WERI-Rb-1 (cell line): ENCODE measurements at regions not wholly inside any gene's neighbourhood (a gene's known extent, or its start where the extent isn't known, plus 50 kb on each side); places are given as distances from the start of the nearest gene placed in this dataset.

ENCODE experiments used
- DNase-seq: peaks from one replicate; pipeline ENCODE4 v3.0.0-alpha.2; 2020
- H3K27ac ChIP-seq: fragments of 250-450 bp; sonication (Bioruptor Pico); 2 replicates; pipeline ENCODE4 v1.5.1; 2020; ENCODE audit warnings: mild to moderate bottlenecking, moderate library complexity
- H3K27me3 ChIP-seq: fragments of 250-450 bp; sonication (Bioruptor Pico); 2 replicates; pipeline ENCODE4 v1.5.1; 2021; ENCODE audit warnings: mild to moderate bottlenecking, low read depth, moderate library complexity; ENCODE audit not compliant: insufficient read depth, severe bottlenecking
- H3K36me3 ChIP-seq: fragments of 250-450 bp; sonication (Bioruptor Pico); 2 replicates; pipeline ENCODE4 v1.5.1; 2020; ENCODE audit warnings: mild to moderate bottlenecking, moderate library complexity
- H3K4me3 ChIP-seq: 2 replicates; pipeline ENCODE4 v1.5.1; 2011; ENCODE audit warnings: low read depth, mild to moderate bottlenecking, control low read depth, low read length
- H3K9me3 ChIP-seq: fragments of 250-450 bp; sonication (Bioruptor Pico); 2 replicates; pipeline ENCODE4 v1.5.1; 2021; ENCODE audit warnings: mild to moderate bottlenecking, moderate library complexity; ENCODE audit not compliant: severe bottlenecking
- CTCF ChIP-seq: IDR thresholded peaks from 2 replicates; pipeline ENCODE4 v1.5.1; 2011; ENCODE audit warnings: low read depth, mild to moderate bottlenecking, control low read depth, inconsistent platforms, low read length

- H3K27me3 ChIP-seq, result no peaks in the 10 kb centered on the region
- no peak for DNase-seq
- TF ChIP-seq CTCF, result no peak
- H3K9me3 ChIP-seq, result no peaks in the 10 kb centered on the region
- no peak overlapping the region for H3K4me3 ChIP-seq
- no peaks in the 10 kb centered on the region for H3K36me3 ChIP-seq
- no peak overlapping the region for H3K27ac ChIP-seq
Measured at GRCh38 chr9:78666818-78667414, 370.0 kb downstream of the PSAT1 start.

- no peaks in the 10 kb centered on the region for H3K9me3 ChIP-seq
- no peak for DNase-seq
- no peak overlapping the region for H3K4me3 ChIP-seq
- H3K27ac ChIP-seq, result no peak overlapping the region
- H3K36me3 ChIP-seq, result no peaks in the 10 kb centered on the region
- H3K27me3 ChIP-seq, result no peaks in the 10 kb centered on the region
- no peak for TF ChIP-seq CTCF
Measured at GRCh38 chr9:78668148-78668832, 371.4 kb downstream of the PSAT1 start.

GRCh38 chr9:78669591-78669990, 372.7 kb downstream of the PSAT1 start:
- TF ChIP-seq CTCF, result no peak
- DNase-seq, result no peak
- no peaks in the 10 kb centered on the region for H3K36me3 ChIP-seq
- H3K27ac ChIP-seq, result no peak overlapping the region
- H3K9me3 ChIP-seq, result no peaks in the 10 kb centered on the region
- H3K27me3 ChIP-seq, result no peaks in the 10 kb centered on the region
- H3K4me3 ChIP-seq, result no peak overlapping the region

DNA sequence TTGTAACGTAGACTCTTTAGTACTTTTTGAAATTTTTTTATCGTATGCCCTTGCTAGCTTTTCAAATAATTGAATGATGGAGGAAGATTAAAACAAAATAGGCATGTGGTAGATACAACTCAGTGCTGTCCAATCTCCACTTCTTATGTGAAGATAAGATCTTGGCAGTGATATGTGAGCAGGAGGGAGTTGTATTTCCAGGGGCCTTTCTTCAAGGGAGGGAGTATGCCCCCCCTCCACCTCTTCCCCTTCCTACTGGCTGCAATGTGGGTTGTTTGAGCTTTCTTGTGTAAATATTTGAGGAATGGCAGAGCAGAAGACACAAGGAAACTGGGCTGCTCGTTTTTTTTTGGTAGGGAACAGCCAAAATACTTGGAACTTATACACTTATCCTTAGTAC, 374.9 kb downstream of the PSAT1 start:
- no peak for DNase-seq
- H3K4me3 ChIP-seq, result no peak overlapping the region
- no peaks in the 10 kb centered on the region for H3K9me3 ChIP-seq
- no peaks in the 10 kb centered on the region for H3K27me3 ChIP-seq
- no peaks in the 10 kb centered on the region for H3K36me3 ChIP-seq
- no peak for TF ChIP-seq CTCF
- H3K27ac ChIP-seq, result no peak overlapping the region

DNA sequence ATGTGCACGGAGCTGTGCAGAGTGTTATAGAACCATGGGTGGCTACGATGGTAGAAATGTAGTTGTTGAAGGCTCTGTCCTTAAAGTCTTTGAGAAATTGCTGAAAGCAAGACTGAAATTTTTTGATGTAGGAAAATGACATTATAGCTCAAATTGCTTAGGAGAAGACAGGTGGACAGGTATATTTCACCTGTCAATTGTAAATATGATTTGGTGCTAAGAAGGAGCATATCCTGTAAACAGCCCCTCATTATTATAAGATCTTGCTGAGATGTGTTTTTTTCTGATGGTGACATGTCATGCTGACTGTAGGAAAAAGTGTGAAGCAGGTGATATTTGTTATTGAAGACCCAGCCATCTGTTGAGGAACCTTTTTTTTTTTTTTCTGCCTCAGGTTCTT, 377.9 kb downstream of the PSAT1 start:
- Histone ChIP-seq H3K36me3 (no peaks in the 10 kb centered on the region), H3K27ac (no peak overlapping the region), H3K9me3 (no peaks in the 10 kb centered on the region), H3K27me3 (no peaks in the 10 kb centered on the region), H3K4me3 (no peak overlapping the region)
- no peak for DNase-seq
- no peak for TF ChIP-seq CTCF

DNA sequence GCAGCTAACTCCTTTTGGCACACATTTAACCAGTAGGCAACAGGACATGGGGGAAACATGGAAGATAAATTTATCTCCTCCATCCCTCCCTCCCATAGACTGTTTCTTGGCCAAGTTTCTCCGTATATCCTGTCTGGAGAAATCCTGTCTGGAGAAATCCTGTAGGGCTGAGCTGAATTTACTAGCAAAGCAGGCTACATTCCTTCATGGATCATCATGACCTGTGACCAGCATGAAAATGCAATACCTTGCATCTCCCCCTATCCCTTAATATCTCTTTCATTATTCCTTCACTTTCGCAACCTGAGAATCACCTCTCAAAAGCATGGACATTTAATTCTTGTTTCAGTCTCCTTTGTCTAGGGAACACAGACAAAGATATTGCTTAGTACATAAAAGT, 379.1 kb downstream of the PSAT1 start:
- H3K4me3 ChIP-seq, result no peak overlapping the region
- no peak overlapping the region for H3K27ac ChIP-seq
- H3K27me3 ChIP-seq, result no peaks in the 10 kb centered on the region
- TF ChIP-seq CTCF, result no peak
- H3K9me3 ChIP-seq, result no peaks in the 10 kb centered on the region
- DNase-seq, result no peak
- no peaks in the 10 kb centered on the region for H3K36me3 ChIP-seq
